ENCODE measurements at regions not wholly inside any gene's neighbourhood (a gene's known extent, or its start where the extent isn't known, plus 50 kb on each side); places are given as distances from the start of the nearest gene placed in this dataset.

GRCh38 chr3:70766301-70766700, 453.9 kb upstream of the MDFIC2 start:
- TF ChIP-seq ZFP30 (CRISPR knock-in tag; IDR thresholded peaks at IDR 0.05) (no peak), ESRRG (CRISPR knock-in tag; IDR thresholded peaks at IDR 0.05) (no peak), PATZ1 (CRISPR knock-in tag; IDR thresholded peaks at IDR 0.05; ENCODE audit: borderline replicate concordance) (no peak)
